Activated CD4-positive, alpha-beta T cell treated with anti-CD3 and anti-CD28 coated beads, Interleukin-2, Interleukin-4, amounts not matched to agents 100 ng/mL and 50 ng/mL, durations not matched to agents 16 hours and 8 hours (primary cell): ENCODE measurements at regions not wholly inside any gene's neighbourhood (a gene's known extent, or its start where the extent isn't known, plus 50 kb on each side); places are given as distances from the start of the nearest gene placed in this dataset.

ENCODE experiments used
- DNase-seq: peaks from one replicate; pipeline ENCODE4 v3.0.0-alpha.2; 2020; ENCODE audit warnings: low spot score

DNA sequence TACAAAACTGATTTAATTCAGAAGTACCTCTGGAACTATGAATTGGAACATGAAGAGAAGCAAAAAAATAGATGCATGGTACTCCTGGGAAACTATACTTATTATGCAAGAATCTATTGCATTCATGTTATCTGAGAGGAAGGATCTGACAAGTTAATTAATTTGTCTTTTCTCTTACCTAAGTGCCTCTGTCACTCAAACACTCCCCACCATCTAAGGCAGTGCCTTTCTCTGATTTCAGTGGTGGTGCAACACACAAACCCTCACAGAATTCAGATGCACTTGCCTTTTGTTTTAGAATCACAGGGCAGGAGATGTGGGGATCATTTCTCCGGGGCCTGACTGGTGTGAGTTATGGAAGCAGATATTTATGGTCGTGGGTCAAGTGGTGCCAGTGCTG is 52.5 kb upstream of the C9orf72 start:
- no peak for DNase-seq

DNA sequence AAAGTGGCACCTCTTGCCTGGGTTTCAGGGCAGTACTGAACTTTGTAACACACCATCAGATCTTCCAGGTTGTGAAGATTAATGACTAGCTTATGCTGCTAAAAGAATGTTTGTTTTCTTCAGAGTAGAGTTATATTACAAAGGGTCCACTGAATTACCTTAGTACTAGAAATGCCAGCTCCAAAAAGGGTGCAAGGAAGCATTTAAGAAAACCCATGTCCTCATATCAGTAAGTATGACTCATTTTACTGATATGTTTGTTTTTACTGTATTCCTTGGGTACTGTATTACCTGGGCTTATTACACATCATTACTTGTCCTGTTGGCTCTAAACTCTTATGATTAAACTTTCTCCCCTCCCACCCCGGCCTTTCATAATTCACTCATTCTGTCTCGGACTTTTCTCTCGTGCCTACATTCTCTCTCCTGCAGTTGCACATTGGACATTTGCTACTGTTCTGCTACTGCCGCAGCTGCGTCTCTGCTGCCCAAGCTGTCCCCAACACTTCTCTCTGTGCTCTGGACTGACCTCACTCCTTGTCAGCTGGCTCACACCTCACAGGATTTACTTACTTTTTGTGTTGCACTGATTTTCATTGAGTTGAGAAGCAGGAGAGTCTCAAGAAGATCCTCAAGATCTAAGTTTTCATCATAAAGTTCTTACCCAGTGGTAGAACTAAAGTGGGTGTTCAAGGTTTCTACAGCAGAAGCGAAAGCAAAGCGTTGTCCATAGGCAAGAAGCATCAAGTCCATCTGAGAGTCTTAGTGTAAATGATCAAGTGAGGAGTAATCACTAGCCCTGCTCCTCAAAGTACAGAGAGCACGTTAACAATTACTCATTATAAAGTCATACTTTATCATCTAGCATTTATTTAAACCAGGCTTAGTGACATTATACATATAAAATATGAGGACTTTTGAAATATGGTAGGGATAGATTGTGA is 53.2 kb upstream of the C9orf72 start:
- no peak for DNase-seq

DNA sequence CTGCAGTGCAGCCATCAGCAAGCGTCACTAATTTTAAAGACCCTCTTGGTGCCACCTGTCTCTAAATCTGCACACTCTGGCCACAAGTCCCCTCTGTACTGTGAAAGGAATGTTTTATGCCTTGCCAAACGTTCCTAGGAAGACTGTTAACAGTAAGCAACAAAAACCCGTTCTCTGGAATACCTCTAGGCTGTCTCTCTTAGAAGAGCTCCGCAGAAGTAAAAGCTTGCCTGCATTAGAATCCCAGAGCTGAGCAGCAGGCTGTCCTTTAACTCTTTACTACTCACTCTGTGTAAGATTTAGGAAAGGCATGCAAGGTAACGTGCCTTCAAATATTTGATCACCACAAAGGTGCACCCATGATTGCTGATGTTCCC is 53.9 kb upstream of the C9orf72 start:
- DNase-seq = no peak

DNA sequence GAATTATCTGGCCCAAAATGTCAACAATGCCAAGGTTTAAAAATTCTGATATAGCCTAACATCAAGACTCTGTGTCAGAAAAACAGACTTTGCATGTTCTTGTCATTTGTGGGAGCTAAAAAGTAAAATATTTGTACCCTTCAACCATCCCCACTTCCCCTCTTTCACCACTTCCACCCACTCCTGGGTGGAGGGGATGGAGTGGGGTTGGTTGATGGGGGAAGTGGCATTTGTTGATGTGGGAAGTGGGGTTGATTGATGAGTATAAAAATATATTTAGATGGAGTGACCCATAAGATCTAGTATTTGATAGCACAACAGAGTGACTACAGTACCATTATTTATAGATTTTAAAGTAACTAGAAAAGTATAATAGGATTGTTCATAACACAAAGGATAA is 55.0 kb upstream of the C9orf72 start:
- DNase-seq = no peak

DNA sequence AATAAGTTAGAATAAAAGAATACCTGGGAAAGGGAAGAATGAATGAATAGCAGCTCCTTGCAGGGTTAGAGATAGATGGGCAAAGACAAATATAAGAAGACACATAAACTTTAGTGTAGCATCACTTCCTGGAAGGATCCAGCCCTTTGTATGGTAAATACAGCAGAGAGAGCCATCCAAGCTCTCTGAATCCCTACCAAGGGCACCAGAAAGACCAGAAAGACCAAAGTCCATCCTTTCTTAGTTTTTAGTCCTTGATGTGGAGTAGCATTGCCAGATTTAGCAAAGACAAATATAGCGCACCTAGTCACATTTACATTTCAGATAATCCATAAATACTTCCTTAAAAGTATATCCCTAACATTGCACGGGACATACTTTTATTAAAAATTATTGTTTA is 56.1 kb upstream of the C9orf72 start:
- DNase-seq = no peak

DNA sequence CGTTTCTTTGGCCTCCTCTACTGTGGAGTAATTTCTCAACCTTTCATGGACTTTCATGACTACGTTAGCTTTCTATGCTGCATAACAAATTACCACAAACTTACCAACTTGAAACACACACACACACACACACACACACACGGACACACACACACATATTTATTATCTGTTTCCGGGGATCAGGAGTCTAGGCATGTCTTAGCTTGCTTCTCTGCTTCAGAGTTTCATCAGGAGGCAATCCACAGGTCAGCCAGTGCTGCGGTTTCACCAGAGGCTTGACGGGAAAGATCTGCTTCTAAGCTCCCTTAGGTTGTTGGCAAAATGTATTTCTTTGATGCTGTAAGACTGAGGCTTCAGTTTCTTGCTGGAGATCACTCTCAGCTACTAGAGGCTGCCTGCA is 59.0 kb upstream of the C9orf72 start:
- no peak for DNase-seq

DNA sequence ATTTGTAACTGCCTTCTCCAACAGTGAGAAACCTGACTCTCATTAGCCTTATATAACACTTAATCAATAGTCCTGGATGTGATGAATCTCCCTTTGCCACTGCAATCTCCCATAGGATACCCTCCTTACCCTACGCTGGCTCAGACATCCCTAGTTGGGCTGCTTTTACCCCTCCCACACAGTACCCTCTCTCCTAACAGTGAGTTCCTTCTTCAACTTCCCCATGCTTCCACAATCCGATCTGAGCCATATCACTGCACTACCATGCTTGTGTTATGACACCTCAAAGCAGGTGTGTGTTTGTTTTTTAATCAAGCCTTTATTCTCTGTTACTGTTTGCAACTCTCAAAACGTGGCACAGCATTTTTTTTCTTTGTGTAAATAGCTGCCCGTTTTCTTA is 60.5 kb upstream of the C9orf72 start:
- no peak for DNase-seq

DNA sequence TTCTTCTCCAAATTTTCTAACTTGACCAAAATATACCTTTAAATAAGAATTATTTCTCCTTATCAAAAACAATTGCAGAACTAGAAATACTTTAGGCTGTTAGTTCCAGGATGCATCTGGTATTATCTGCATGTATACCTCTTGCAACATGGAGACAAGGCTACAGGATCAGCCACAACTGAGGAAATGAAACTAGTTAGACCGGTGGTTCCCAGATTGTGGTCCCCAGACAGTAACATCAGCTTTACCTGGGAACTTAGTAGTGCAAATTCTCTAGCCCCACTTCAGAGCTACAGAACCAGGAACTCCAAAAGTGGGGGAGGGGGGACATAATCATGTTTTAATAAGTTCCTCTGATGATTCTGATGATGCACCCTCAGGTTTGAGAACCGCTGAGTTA is 61.6 kb upstream of the C9orf72 start:
- DNase-seq = no peak

DNA sequence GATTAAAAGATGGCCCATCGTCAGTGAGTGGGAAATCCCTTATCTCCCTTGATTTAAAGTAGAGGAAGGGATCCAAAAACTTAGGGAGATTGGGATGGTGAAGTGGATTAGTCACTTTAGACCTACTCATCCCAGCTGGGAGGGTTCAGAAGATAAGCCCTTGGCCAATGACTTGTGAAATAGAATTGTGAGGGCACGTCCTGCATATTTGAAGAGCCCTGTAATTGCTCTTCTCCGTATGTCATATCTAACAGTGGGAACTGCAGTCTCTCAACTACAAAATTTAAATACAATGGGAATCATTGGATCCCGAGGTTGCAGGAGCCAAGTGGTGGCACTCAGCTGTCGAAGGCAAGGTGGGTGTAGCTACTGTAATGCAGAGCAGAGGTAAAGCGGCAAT is 65.4 kb upstream of the C9orf72 start:
- DNase-seq = no peak

DNA sequence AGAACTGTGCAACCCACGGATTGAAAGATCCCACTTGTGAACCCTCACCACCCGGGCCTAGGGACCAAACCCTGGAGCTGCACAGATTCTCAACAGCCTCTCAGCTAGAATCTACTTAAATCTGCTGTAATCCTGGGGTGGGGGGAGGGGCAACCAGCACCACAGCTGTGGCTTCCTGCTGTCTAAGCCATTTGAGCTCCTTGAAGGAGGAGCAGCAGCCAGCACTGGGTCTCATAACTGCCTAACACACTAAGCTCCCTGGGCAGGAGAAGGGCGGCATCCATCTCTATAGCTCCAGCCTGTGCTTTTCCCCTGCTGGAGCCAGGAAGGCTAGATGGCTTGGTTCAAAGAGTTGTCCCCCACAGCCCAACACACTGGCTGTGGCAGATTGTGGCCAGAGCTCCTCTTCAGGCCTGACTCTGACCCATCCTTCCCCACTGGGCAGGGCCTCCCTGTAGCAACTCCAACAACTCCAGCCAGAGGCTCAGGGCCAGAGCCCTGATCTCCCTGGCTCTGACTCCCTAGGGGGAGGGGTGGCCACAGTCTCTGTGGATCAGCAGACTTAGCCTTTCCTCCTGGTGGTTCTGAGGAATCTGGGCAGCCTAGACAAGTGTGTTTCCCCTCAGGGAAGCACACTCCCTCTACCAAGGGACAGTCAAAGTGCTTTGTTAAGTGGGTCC is 72.0 kb upstream of the C9orf72 start:
- no peak for DNase-seq

DNA sequence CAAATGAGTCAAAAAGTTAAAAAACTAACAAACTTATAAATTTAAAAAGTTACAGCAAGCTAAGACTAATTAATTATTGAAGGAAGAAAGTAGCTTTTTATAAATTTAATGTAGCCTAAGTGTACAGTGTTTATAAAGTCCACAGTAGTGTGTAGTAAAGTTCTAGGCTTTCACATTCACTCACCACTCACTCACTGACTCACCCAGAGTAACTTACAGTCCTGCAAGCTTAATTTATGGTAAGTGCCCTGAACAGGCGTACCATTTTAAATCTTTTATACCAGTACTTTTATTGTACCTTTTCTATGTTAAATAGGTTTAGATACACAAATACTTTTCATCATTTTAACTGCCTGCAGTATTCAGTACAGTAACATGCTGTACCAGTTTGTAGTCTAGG is 80.0 kb upstream of the C9orf72 start:
- DNase-seq = no peak

DNA sequence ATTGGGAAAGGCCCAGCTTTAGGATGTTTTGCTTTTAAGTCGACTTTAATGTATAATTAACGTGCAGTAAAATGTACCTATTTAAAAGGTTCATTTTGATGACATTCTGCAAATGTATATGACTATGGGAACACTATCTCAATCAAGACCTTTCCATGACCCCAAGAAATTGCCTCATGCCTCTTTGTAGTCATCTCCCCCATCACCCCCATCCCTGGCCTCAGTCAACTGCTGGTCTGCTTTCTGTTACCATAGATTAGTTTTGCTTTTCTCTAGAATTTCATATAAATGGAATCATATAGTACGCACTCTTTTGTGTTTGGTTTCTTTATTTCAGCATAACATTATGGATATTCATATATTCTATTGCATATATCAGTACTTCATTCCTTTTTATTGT is 80.7 kb upstream of the C9orf72 start:
- DNase-seq = no peak

DNA sequence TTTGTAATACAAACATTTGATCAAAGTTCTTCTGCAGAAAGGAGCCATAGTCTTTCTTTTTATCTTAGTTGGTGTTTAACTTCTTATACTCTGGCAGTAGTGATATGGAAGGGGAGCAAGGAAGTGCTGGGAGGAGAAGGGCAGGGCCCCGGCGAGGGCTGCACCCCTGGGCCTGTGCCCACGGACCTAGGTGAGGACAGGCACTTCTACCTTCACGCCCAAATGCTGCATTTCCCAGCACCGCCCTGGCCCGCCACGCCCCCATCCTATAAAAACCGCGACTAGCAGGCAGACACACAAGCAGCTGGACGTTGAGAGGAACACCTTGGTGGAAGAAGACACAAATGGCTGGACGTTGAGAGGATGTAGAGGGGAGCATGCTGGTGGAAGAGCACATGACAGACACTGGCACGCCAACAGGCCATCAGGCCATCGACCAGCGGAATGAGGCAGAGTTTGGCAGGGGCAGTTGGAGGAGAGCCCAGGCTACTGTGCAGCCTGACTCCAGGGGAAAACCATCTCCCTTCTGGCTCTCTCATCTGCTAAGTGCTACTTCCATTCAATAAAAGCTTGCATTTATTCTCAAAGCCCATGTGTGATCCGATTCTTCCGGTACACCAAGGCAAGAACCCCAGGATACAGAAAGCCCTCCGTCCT is 81.5 kb upstream of the C9orf72 start:
- no peak for DNase-seq

DNA sequence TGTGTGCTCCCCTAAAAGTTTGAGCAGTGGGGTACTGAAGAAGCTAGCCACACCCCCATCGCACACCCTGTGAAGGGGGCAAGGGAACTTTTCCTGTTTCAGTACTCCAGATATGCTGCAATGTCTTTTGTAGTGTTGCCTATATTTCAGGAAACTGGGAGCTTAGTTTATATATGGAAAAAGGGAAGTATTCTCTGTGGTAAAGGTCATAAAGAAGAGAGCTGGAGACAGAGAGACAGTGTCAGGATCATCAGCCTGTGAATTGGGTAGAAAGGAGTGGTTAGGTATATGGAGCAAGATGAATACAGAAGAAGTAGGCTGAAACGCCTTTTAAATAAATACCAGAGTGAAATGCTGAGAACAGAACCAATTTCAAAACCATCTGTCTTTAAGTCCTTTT is 82.2 kb upstream of the C9orf72 start:
- no peak for DNase-seq

DNA sequence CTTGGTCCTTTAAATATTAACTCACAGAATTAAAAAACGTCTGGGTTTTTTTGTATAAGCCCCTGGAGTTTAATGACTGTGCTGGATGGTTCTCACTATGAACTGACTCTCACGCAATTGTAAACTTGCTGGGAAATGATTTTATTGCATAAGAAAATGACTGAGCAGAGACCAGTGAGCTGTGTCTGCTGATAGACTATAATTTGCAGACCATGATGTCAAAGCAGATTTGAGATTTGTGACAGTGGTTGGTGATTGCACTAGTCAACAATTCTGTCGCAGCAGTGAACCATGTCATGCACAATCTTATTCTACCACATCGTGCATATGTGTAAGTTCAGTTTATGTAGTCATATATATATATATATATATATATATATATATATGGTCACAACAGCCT is 85.7 kb upstream of the C9orf72 start:
- DNase-seq = no peak

DNA sequence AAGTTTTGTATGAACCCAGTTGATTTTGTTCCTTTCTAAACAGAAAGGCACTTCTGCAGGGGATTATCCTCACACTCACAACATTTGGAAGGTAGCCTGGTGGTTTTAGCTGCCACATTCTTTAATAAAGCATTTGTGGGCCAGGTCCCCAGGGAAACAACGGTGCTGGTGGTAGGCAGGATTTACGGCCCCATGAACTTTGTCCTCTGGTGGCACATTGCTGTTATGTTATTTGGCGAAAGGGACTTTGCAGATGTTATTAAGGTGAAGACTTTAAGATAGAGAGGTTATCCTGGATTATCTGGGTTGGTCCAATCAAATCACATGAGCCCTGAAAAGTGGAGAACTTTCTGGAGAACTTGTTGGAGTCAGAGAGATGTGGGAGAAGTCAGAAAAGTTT is 86.3 kb upstream of the C9orf72 start:
- DNase-seq = no peak

DNA sequence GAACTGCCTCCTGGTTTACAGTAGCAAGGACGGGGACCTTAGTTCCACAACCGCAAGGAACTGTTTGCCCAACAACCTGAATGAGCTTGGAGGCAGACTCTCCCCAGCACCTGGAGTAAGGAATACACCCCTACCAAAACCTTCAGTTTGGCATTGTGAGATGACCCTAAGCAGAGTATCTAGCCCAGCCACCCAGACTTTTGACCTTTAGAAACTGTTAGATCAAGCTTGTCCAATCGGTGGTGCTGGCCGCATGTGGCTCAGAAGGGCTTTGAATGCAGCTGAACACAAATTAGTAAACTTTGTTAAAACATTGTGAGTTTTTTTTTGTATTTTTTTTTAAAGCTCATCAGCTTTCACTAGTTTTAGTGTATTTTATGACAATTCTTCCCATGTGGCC is 86.9 kb upstream of the C9orf72 start:
- DNase-seq = no peak

DNA sequence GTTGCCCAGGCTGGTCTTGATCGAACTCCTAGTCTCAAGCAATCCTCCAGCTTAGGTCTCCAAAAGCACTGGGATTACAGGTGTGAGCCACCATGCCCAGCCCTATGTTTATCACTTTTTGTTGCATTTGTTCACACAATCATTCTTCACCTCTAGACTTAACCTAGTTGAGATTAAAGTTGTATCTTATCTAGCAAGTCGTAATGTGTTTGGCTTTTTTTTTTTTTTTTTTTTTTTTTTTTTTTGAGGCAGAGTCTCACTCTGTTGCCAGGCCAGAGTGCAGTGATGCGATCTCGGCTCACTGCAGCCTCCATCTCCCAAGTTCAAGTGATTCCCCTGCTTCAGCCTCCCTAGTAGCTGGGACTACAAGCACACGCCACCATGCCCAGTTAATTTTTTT is 90.2 kb upstream of the C9orf72 start:
- no peak for DNase-seq

DNA sequence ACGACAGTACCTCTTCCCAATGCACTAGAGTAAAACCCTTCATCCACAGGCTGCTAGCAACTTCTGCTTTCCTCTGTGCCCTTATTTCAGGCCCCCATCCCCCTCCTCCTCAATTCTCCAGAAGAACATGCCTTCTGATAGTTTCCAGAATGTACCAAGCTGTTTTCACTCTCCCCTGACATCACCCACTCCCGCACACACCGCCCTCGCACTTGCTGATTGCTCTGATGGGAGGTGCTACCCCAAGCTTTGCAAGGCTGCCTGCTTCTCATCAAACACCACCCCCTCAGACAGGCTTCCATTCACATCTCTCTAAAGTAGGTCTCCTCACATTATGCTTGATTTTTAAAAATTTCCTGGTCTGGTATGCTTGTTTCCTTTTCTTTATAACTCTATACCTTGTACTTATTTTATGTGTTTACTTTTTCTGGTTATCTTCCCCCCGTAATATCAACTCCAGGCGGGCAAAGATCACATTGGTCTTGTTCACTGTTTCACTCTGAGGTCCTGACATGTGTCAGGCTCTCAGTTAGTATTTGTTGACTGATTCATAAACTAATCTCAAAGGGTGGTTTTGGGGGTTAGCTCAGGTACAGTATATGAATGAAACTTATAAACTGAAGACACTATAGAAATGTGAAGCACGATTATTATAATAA is 91.0 kb upstream of the C9orf72 start:
- DNase-seq = no peak

DNA sequence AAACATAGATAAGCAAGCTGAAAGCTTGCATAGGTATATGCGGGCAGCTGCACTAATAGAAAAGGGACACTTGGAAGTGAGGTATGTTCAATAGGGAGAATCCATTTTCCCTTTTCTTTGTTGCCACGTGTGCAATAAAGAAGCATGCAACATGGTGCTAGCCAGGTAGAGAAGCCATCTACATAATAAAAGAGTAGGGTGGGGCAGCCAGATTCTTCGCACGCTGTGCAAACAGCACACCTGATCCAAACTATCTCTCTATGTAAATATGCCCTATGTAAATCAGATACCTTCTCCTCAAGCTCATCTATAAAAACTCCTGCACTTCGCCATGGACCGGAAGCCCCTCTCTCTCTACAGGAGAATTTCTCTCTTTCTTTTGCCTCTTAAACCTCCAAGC is 91.9 kb upstream of the C9orf72 start:
- no peak for DNase-seq

DNA sequence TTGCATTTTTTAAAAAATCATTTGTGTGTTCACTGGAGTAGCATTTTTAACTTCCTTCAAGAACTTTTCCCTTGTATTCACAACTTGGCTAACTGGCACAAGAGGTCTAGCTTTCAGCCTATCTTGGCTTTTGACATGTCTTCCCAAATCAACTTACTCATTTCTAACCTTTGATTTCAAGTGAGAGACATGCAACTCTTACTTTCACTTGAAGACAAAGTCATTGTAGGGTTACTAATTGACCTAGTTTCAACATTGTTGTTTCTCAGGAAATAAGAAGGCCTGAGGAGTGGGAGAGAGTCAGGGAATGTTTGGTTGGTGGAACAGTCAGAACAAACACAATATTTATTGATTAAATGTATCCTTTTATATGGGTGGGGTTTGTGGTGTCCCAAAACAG is 95.0 kb upstream of the C9orf72 start:
- no peak for DNase-seq

DNA sequence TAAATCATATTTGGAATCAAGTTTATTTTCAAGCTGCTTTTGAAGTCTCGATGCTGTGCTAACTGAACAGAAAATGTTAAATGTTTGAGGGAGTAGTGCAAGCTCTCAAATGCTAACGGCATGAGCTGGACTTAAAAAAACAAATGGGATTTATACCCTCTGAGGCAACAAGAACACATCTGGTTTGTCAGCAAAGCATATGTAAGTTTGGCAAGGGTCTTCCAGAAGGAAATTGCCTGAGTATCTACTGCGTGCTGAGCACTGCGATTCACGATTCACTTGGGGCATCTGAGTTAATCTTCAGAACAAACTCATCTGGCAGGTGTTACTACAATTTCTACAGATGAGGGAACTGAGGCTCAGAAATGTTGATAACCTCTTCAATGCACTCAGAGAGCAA is 98.4 kb upstream of the C9orf72 start:
- DNase-seq = no peak

DNA sequence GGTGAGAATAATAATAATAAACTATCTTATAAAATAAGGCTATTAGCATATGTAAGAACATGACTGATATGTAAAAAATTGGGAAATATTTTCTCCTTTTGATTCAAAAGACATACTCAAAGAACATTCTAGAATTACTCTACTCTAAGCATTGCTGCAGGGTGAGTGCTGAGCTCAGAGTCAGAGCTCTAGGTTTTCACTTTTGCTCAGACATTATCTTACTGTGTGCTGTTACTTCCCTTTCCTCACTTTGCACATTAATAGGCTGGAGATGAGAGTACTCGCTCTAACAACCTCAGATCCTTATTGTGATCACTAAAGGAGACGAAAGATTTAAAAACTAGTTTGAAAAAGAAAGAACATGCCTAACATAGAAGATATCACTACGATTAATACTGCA is 99.4 kb upstream of the C9orf72 start:
- DNase-seq = no peak
